H9 (cell line): ENCODE measurements at regions not wholly inside any gene's neighbourhood (a gene's known extent, or its start where the extent isn't known, plus 50 kb on each side); places are given as distances from the start of the nearest gene placed in this dataset.

Experiments used
- DNase-seq: peaks from one replicate; pipeline ENCODE4 v3.0.0-alpha.2; 2017
- H2AFZ ChIP-seq: one replicate; pipeline ENCODE4 v1.6.1; 2013; ENCODE audit warnings: mild to moderate bottlenecking, low read length, control low read depth, moderate library complexity
- H2AK5ac ChIP-seq: 2 replicates; pipeline ENCODE4 v1.6.1; 2013; ENCODE audit warnings: low read length, control low read depth, mixed read lengths; ENCODE audit not compliant: insufficient read length
- H2BK120ac ChIP-seq: one replicate; pipeline ENCODE4 v1.6.1; 2013; ENCODE audit warnings: low read depth, mild to moderate bottlenecking, low read length, control low read depth, inconsistent platforms; ENCODE audit not compliant: poor library complexity, severe bottlenecking
- H2BK12ac ChIP-seq: 2 replicates; pipeline ENCODE4 v1.6.1; 2013; ENCODE audit warnings: low read length, control low read depth, mixed read lengths, low read depth; ENCODE audit not compliant: insufficient read length
- H2BK15ac ChIP-seq: 2 replicates; pipeline ENCODE4 v1.6.1; 2013; ENCODE audit warnings: low read depth, low read length, control low read depth
- H2BK20ac ChIP-seq: one replicate; pipeline ENCODE4 v1.6.1; 2013; ENCODE audit warnings: low read depth, mild to moderate bottlenecking, low read length, control low read depth, inconsistent platforms; ENCODE audit not compliant: poor library complexity, severe bottlenecking
- H2BK5ac ChIP-seq: 2 replicates; pipeline ENCODE4 v1.6.1; 2013; ENCODE audit warnings: low read length, control low read depth, mixed read lengths; ENCODE audit not compliant: insufficient read length
- H3K14ac ChIP-seq: 2 replicates; pipeline ENCODE4 v1.6.1; 2013; ENCODE audit warnings: low read length, control low read depth; ENCODE audit not compliant: insufficient read depth
- H3K18ac ChIP-seq: 2 replicates; pipeline ENCODE4 v1.6.1; 2013; ENCODE audit warnings: low read depth, mild to moderate bottlenecking, mixed read lengths, low read length, control low read depth; ENCODE audit not compliant: insufficient read length
- H3K23ac ChIP-seq: 2 replicates; pipeline ENCODE4 v1.6.1; 2013; ENCODE audit warnings: low read length, control low read depth, mixed read lengths, low read depth; ENCODE audit not compliant: insufficient read length
- H3K23me2 ChIP-seq: 2 replicates; pipeline ENCODE4 v1.6.1; 2013; ENCODE audit warnings: low read depth, mild to moderate bottlenecking, mixed read lengths, low read length, control low read depth; ENCODE audit not compliant: insufficient read length, poor library complexity, severe bottlenecking
- H3K27ac ChIP-seq: 2 replicates; pipeline ENCODE4 v1.5.1; 2013; ENCODE audit warnings: low read length, control low read depth, mixed read lengths, low read depth; ENCODE audit not compliant: insufficient read length
- H3K27me3 ChIP-seq: 2 replicates; pipeline ENCODE4 v1.6.1; 2013; ENCODE audit warnings: low read length, control low read depth, inconsistent platforms; ENCODE audit not compliant: insufficient read depth
- H3K4ac ChIP-seq: 2 replicates; pipeline ENCODE4 v1.6.1; 2013; ENCODE audit warnings: low read depth, mild to moderate bottlenecking, control low read depth, inconsistent platforms, low read length, moderate library complexity
- H3K4me1 ChIP-seq: 2 replicates; pipeline ENCODE4 v1.6.1; 2013; ENCODE audit warnings: low read length, control low read depth, inconsistent platforms; ENCODE audit not compliant: insufficient read depth
- H3K4me2 ChIP-seq: 2 replicates; pipeline ENCODE4 v1.6.1; 2013; ENCODE audit warnings: low read length, control low read depth, mixed read lengths; ENCODE audit not compliant: insufficient read length, insufficient read depth
- H3K56ac ChIP-seq: 2 replicates; pipeline ENCODE4 v1.6.1; 2013; ENCODE audit warnings: low read depth, mild to moderate bottlenecking, mixed read lengths, low read length, control low read depth; ENCODE audit not compliant: insufficient read length
- H3K79me1 ChIP-seq: 2 replicates; pipeline ENCODE4 v1.6.1; 2013; ENCODE audit warnings: low read depth, mild to moderate bottlenecking, moderate library complexity, low read length, control low read depth, inconsistent platforms; ENCODE audit not compliant: insufficient read depth, poor library complexity, severe bottlenecking
- H3K79me2 ChIP-seq: 2 replicates; pipeline ENCODE4 v1.6.1; 2013; ENCODE audit warnings: low read length, control low read depth, inconsistent platforms; ENCODE audit not compliant: insufficient read depth
- H3K9ac ChIP-seq: 2 replicates; pipeline ENCODE4 v1.6.1; 2013; ENCODE audit warnings: low read length, control low read depth, mixed read lengths; ENCODE audit not compliant: insufficient read length; ENCODE audit errors: extremely low read depth
- H3K9me3 ChIP-seq: one replicate; pipeline ENCODE4 v1.6.1; 2013; ENCODE audit warnings: low read depth, low read length, inconsistent platforms; ENCODE audit not compliant: control insufficient read depth
- H3T11ph ChIP-seq: one replicate; pipeline ENCODE4 v1.6.1; 2013; ENCODE audit warnings: mild to moderate bottlenecking, low read length, control low read depth, inconsistent platforms
- H4K20me1 ChIP-seq: one replicate; pipeline ENCODE4 v1.6.1; 2013; ENCODE audit not compliant: control insufficient read depth, insufficient read length, insufficient read depth
- H4K5ac ChIP-seq: 2 replicates; pipeline ENCODE4 v1.6.1; 2013; ENCODE audit warnings: low read depth, mild to moderate bottlenecking, mixed read lengths, low read length, control low read depth; ENCODE audit not compliant: insufficient read length
- H4K8ac ChIP-seq: replicated peaks from 2 replicates; pipeline ENCODE4 v1.6.1; 2013; ENCODE audit warnings: low read length, control low read depth, mixed read lengths, low read depth; ENCODE audit not compliant: insufficient read length
- H4K91ac ChIP-seq: 2 replicates; pipeline ENCODE4 v1.6.1; 2013; ENCODE audit warnings: low read depth, mild to moderate bottlenecking, moderate library complexity, mixed read lengths, low read length, control low read depth; ENCODE audit not compliant: insufficient read length
- H3K27ac Mint-ChIP-seq, 3 experiments: 2 replicates in 2 of 3; 3 replicates in 1 of 3; pipeline ENCODE4 v1.8.0; 2020 to 2021; ENCODE audit warnings: mixed read lengths in 3 of 3, mild to moderate bottlenecking in 1 of 3, moderate library complexity in 1 of 3
- H3K27me3 Mint-ChIP-seq: 2 replicates; pipeline ENCODE4 v1.8.0; 2021; ENCODE audit warnings: low read depth, mild to moderate bottlenecking, moderate library complexity, mixed read lengths
- H3K36me3 Mint-ChIP-seq, 3 experiments: 2 replicates in 2 of 3; 3 replicates in 1 of 3; pipeline ENCODE4 v1.8.0; 2020 to 2021; ENCODE audit warnings: low read depth in 3 of 3, mixed read lengths in 3 of 3; ENCODE audit not compliant: insufficient read depth in 1 of 3
- H3K4me1 Mint-ChIP-seq, 2 experiments: 2 replicates each; pipeline ENCODE4 v1.8.0; 2020; ENCODE audit warnings: mixed read lengths in 2 of 2
- H3K4me3 Mint-ChIP-seq, 2 experiments: 2 replicates in 1 of 2; 3 replicates in 1 of 2; pipeline ENCODE4 v1.8.0; 2020 to 2021; ENCODE audit warnings: mild to moderate bottlenecking in 2 of 2, mixed read lengths in 2 of 2, moderate library complexity in 1 of 2
- H3K9me3 Mint-ChIP-seq, 2 experiments: 2 replicates in 1 of 2; 3 replicates in 1 of 2; pipeline ENCODE4 v1.8.0; 2020; ENCODE audit warnings: mild to moderate bottlenecking in 2 of 2, mixed read lengths in 2 of 2, moderate library complexity in 1 of 2
- CTCF ChIP-seq: fragments of 200-600 bp; sonication (generic); conservative IDR thresholded peaks from 3 replicates; pipeline ENCODE4 v1.8.0; 2021; ENCODE audit warnings: antibody characterized with exemption, mild to moderate bottlenecking
- WGBS: extraction: QIAGEN DNeasy Blood & Tissue Kit; methylation state at CpG from one replicate; pipeline ENCODE4 v1.1.7; 2013; ENCODE audit warnings: missing lambda C conversion rate, low lambda C conversion rate, mixed read lengths; ENCODE audit not compliant: insufficient read length; ENCODE audit errors: extremely low coverage; 5-methylcytosine and 5-hydroxymethylcytosine counted together

DNA sequence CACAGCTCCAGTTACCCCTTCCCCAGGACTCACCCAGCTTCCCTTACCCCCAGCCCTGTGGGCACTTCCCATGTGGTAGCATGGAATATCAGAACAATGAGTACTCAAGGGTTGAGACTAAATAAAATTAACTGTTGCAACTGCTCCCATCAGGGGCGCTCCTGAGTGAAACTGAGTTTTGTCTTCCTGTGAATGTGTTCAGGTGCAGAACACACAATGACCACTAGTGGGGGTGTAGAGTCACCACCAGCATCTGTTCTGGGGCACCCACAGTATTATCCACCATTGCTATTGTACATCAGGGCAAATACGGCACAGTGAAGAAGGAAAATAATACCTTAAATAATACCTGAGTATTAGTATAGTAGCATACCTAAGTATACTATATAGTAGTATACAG lies 689.7 kb downstream of the TBC1D22A start:
- Histone ChIP-seq H4K91ac (no peak overlapping the region), H3K56ac (no peak overlapping the region), H3K23ac (no peak overlapping the region), H2BK12ac (no peak overlapping the region), H3K4ac (no peak overlapping the region), H2BK120ac (no peak overlapping the region), H2AK5ac (no peak overlapping the region), H3K79me2 (no peaks in the 10 kb centered on the region), H3K4me2 (no peak overlapping the region), H4K20me1 (no peaks in the 10 kb centered on the region), H3K27me3 (no peaks in the 10 kb centered on the region), H3K4me1 (no peaks in the 10 kb centered on the region), H2BK15ac (no peak overlapping the region), H2BK5ac (no peak overlapping the region), H4K8ac (no peak overlapping the region), H3K18ac (no peak overlapping the region), H2BK20ac (no peak overlapping the region), H2AFZ (no peak overlapping the region), H3K27ac (no peak overlapping the region), H4K5ac (no peak overlapping the region), H3K14ac (no peak overlapping the region), H3K9ac (no peak overlapping the region), H3K23me2 (no peaks in the 10 kb centered on the region), H3K79me1 (no peaks in the 10 kb centered on the region), H3K9me3 (peaks cover 86% of the 10 kb centered on the region), H3T11ph (no peak overlapping the region)
- peaks cover 5 to 37% (median 10%) of the 10 kb centered on the region in 3 experiments; a peak in 6 of 7 replicates for H3K36me3 Mint-ChIP-seq
- peak; percentile 35; the same call in 1 of the 3 replicates for TF ChIP-seq CTCF
- no peak overlapping the region for H3K27ac Mint-ChIP-seq
- no peak overlapping the region for H3K4me3 Mint-ChIP-seq
- H3K27me3 Mint-ChIP-seq, result peaks cover 9% of the 10 kb centered on the region; the same call in 1 of the 2 replicates
- WGBS, result no CpG with 5 or more reads among the region's 2 CpGs
- H3K9me3 Mint-ChIP-seq, result peaks cover 90 to 97% of the 10 kb centered on the region in 2 experiments
- H3K4me1 Mint-ChIP-seq, result no peaks in the 10 kb centered on the region
- DNase-seq, result no peak
